ENCODE measurements at regions not wholly inside any gene's neighbourhood (a gene's known extent, or its start where the extent isn't known, plus 50 kb on each side); places are given as distances from the start of the nearest gene placed in this dataset.
A peak's percentile ranks its signal among the peaks of the same experiment; 100 is the strongest.
"Not testable (repeated sequence)": the region's sequence is repeated elsewhere in the genome, so short reads cannot be mapped to it uniquely, and the experiment has no call there.

- TF ChIP-seq CTCF (conservative IDR thresholded peaks at IDR 0.05; ENCODE audit: low read length) = no peak
- H3K4me3 ChIP-seq (ENCODE audit: low read length) = no peak overlapping the region
- DNase-seq (ENCODE audit: low read depth) = no peak
These were observed 166.1 kb downstream of the ZNF621 start for GRCh38 chr3:40690749-40691451.

DNA sequence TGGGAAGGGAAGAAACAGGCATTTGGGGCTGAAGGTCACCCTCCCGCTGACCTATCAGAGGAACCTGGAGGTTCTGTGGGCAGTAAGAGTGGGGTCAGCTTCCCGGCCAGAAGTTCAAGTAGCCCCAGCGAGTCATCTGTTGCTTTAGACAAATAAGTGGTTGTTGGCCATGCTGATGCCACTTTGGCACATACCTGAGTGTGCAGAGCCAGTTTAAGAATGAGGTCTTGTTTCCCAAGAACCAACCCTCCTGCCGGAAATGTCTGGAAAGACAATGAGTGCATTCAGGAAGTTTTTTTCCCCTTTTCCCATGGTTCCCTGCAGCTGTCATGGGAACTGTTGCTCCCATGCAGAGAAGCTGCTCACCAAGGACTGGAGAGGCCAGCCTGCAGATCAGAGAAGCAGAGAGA is 166.7 kb downstream of the ZNF621 start:
- H3K4me3 ChIP-seq (ENCODE audit: low read length) = no peak overlapping the region
- TF ChIP-seq CTCF (conservative IDR thresholded peaks at IDR 0.05; ENCODE audit: low read length) = no peak
- DNase-seq (ENCODE audit: low read depth) = peak; percentile 1

GRCh38 chr3:40695848-40696247 is 171.1 kb downstream of the ZNF621 start:
- no peak for DNase-seq (ENCODE audit: low read depth)
- TF ChIP-seq CTCF (conservative IDR thresholded peaks at IDR 0.05; ENCODE audit: low read length) = no peak
- no peak overlapping the region for H3K4me3 ChIP-seq (ENCODE audit: low read length)

DNA sequence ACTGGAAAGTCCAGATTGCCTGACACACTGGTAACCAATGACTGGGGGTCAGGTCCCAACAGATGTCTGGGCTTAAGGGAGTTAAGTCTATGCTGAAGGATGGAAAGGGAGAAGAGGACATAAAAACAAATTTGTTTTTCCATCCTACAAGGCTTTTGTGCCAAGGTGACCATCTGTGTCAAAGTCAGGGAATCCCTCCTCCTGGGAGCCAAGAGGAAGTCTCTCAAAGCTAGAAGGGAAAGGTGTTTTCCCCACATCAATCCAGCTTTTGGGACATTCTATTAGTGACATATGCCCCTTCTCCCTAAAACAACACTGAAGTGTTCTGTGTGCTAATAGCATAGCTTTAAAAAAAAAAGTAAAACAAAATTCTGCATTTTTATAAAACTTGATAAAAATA is 173.9 kb downstream of the ZNF621 start:
- H3K4me3 ChIP-seq (ENCODE audit: low read length); DNase-seq (ENCODE audit: low read depth): not testable (repeated sequence)

DNA sequence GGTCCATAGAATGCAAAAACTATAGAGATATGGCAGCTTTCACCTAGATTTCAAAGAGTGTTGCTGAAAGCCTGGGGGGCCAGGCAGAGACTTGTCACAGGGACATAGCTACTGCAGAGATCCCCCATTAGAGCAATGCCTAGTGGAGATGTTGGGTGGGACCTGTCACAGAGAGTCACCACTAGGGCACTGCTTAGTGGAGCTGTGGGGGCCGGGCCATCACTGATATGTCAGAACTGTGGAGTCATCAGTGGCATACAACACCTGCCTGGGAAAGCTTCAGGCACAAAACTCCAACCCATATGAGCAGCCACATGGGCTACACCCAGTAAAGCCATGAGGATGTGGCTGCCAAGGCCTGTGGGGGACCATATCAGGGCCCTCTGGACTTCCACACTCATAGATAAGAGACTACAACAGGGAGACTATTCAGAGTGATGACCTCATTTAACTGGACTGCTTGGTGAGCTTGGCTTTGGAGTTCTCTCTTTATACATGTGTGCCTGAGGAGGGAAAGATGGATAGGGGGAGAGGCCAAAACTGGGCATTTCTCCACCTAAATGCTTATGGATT is 176.3 kb downstream of the ZNF621 start:
- TF ChIP-seq CTCF (conservative IDR thresholded peaks at IDR 0.05; ENCODE audit: low read length) = no peak
- no peak overlapping the region for H3K4me3 ChIP-seq (ENCODE audit: low read length)
- no peak for DNase-seq (ENCODE audit: low read depth)

DNA sequence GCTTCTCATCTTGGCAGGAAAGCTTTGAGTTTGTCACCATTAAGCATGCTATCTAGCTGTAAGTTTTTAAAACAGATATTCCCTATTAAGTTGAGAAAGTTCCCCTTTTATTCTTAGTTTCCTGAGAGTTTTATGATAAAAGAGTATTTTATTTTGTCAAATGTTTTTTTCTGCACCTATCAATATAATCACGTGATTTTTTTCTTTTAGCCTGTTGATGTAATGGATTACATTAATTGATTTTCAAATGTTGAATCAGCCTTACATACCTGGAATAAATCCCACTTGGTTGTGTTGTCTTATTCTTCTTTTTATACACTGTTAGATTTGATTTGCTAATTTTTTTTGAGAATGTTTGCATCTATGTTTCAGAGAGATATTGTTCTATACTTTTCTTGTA is 179.5 kb downstream of the ZNF621 start:
- DNase-seq (ENCODE audit: low read depth) = no peak
- no peak overlapping the region for H3K4me3 ChIP-seq (ENCODE audit: low read length)
- TF ChIP-seq CTCF (conservative IDR thresholded peaks at IDR 0.05; ENCODE audit: low read length) = no peak

DNA sequence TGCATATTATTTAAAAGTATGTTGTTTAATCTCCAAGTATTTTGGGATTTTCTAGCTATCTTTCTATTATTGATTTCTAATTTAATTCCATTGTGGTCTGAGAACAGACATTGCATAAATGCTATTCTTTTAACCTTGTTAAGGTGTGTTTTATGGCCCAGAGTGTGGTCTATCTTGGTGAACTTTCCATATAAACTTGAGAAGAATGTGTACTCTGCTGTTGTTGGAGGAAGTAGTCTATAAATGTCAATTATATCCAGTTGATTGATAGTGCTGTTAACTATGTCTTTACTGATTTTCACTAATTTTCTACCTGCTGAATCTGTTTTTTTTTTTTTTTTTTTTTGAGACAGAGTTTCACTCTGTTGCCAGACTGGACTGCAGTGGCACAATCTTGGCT is 180.9 kb downstream of the ZNF621 start:
- TF ChIP-seq CTCF (conservative IDR thresholded peaks at IDR 0.05; ENCODE audit: low read length) = no peak
- no peak overlapping the region for H3K4me3 ChIP-seq (ENCODE audit: low read length)
- no peak for DNase-seq (ENCODE audit: low read depth)

Measured in AG10803 (cell line).